ENCODE measurements at regions not wholly inside any gene's neighbourhood (a gene's known extent, or its start where the extent isn't known, plus 50 kb on each side); places are given as distances from the start of the nearest gene placed in this dataset.

- ChIA-PET CTCF (no interaction called here), POLR2A (interaction anchor here (0.7 kb wide), 1 partner anchor 1034 kb away, joined by 4 read pairs; no protein-coding TSS in a partner anchor)
- TF ChIP-seq ZNF19 (tag by site-specific recombination; IDR thresholded peaks at IDR 0.05; ENCODE audit: low read depth) (no peak), EGR2 (tag by site-specific recombination; IDR thresholded peaks at IDR 0.05; ENCODE audit: low read depth) (no peak), ZNF362 (tag by site-specific recombination; IDR thresholded peaks at IDR 0.05) (no peak), ZNF350 (tag by site-specific recombination; IDR thresholded peaks at IDR 0.05) (no peak), ZNF175 (tag by site-specific recombination; IDR thresholded peaks at IDR 0.05) (no peak), ZEB2 (tag by site-specific recombination; IDR thresholded peaks at IDR 0.05) (no peak), ZNF692 (tag by site-specific recombination; IDR thresholded peaks at IDR 0.05) (no peak), ZNF354C (tag by site-specific recombination; IDR thresholded peaks at IDR 0.05; ENCODE audit: borderline replicate concordance, low read depth) (no peak), FEZF1 (tag by site-specific recombination; IDR thresholded peaks at IDR 0.05) (no peak), ZBTB1 (tag by site-specific recombination; IDR thresholded peaks at IDR 0.05) (no peak), SALL2 (tag by site-specific recombination; IDR thresholded peaks at IDR 0.05; ENCODE audit: borderline replicate concordance) (no peak), ZNF707 (tag by site-specific recombination; IDR thresholded peaks at IDR 0.05) (no peak), ZNF274 (IDR thresholded peaks at IDR 0.05; ENCODE audit: low read length) (no peak), ZNF274 (tag by site-specific recombination; IDR thresholded peaks at IDR 0.05; ENCODE audit: borderline replicate concordance) (no peak), ZNF514 (tag by site-specific recombination; IDR thresholded peaks at IDR 0.05) (no peak)
- H3K9me3 ChIP-seq (ENCODE audit: control insufficient read depth, insufficient read depth, low read depth, low read length): no peaks in the 10 kb centered on the region
- H3K4me1 ChIP-seq (ENCODE audit: control insufficient read depth, insufficient read depth, low read length): no peaks in the 10 kb centered on the region
- no peak overlapping the region for H3K27ac ChIP-seq (ENCODE audit: extremely low read depth, low read depth, low read length)
- H3K36me3 ChIP-seq (ENCODE audit: control insufficient read depth in 2 of 2, insufficient read depth in 1 of 2, low read length in 2 of 2): no peaks in the 10 kb centered on the region
- H3K4me3 ChIP-seq (ENCODE audit: low read depth, low read length): no peak overlapping the region
Measured at GRCh38 chr7:20952916-20953315, 166.2 kb upstream of the SP8 start.

GRCh38 chr7:20954711-20955619, 168.3 kb upstream of the SP8 start:
- POLR2A ChIA-PET: interaction anchor here (0.9 kb wide), 1 partner anchor 158 kb away, joined by 3 read pairs; no protein-coding TSS in a partner anchor
- no peak overlapping the region for H3K4me3 ChIP-seq (ENCODE audit: low read depth, low read length)
- no peaks in the 10 kb centered on the region for H3K36me3 ChIP-seq (ENCODE audit: control insufficient read depth in 2 of 2, insufficient read depth in 1 of 2, low read length in 2 of 2)
- peaks cover 7% of the 10 kb centered on the region; the same call in 1 of the 2 replicates for H3K4me1 ChIP-seq (ENCODE audit: control insufficient read depth, insufficient read depth, low read length)
- no peaks in the 10 kb centered on the region for H3K9me3 ChIP-seq (ENCODE audit: control insufficient read depth, insufficient read depth, low read depth, low read length)
- H3K27ac ChIP-seq (ENCODE audit: extremely low read depth, low read depth, low read length): no peak overlapping the region
- CTCF ChIA-PET: no interaction called here
- no peak for TF ChIP-seq ZNF776 (tag by site-specific recombination; IDR thresholded peaks at IDR 0.05; ENCODE audit: borderline replicate concordance)
- no peak for TF ChIP-seq ZNF48 (tag by site-specific recombination; IDR thresholded peaks at IDR 0.05)
- no peak for TF ChIP-seq ZSCAN23 (tag by site-specific recombination; IDR thresholded peaks at IDR 0.05)
- no peak for TF ChIP-seq BCL11A (tag by site-specific recombination; IDR thresholded peaks at IDR 0.05; ENCODE audit: low read depth)
- no peak for TF ChIP-seq ZNF362 (tag by site-specific recombination; IDR thresholded peaks at IDR 0.05)
- no peak for TF ChIP-seq FEZF1 (tag by site-specific recombination; IDR thresholded peaks at IDR 0.05)
- no peak for TF ChIP-seq ZFP37 (tag by site-specific recombination; IDR thresholded peaks at IDR 0.05)
- TF ChIP-seq TRIM28 (IDR thresholded peaks at IDR 0.05; ENCODE audit: borderline replicate concordance, low read length): no peak
- no peak for TF ChIP-seq ZNF768 (tag by site-specific recombination; IDR thresholded peaks at IDR 0.05)
- TF ChIP-seq ZNF37A (tag by site-specific recombination; IDR thresholded peaks at IDR 0.05): no peak
- no peak for TF ChIP-seq ZNF521 (tag by site-specific recombination; IDR thresholded peaks at IDR 0.05)
- TF ChIP-seq, protein P1, sequence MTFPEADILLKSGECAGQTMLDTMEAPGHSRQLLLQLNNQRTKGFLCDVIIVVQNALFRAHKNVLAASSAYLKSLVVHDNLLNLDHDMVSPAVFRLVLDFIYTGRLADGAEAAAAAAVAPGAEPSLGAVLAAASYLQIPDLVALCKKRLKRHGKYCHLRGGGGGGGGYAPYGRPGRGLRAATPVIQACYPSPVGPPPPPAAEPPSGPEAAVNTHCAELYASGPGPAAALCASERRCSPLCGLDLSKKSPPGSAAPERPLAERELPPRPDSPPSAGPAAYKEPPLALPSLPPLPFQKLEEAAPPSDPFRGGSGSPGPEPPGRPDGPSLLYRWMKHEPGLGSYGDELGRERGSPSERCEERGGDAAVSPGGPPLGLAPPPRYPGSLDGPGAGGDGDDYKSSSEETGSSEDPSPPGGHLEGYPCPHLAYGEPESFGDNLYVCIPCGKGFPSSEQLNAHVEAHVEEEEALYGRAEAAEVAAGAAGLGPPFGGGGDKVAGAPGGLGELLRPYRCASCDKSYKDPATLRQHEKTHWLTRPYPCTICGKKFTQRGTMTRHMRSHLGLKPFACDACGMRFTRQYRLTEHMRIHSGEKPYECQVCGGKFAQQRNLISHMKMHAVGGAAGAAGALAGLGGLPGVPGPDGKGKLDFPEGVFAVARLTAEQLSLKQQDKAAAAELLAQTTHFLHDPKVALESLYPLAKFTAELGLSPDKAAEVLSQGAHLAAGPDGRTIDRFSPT (tag by site-specific recombination; IDR thresholded peaks at IDR 0.05): no peak

Measured in HEK293 (cell line).